ENCODE measurements at regions not wholly inside any gene's neighbourhood (a gene's known extent, or its start where the extent isn't known, plus 50 kb on each side); places are given as distances from the start of the nearest gene placed in this dataset.

GRCh38 chr9:81320909-81321482 lies 368.4 kb downstream of the TLE1 start:
- no peak for TF ChIP-seq CTCF (IDR thresholded peaks at IDR 0.05; ENCODE audit: insufficient read depth, low read length, poor library complexity, severe bottlenecking)
- Histone ChIP-seq H3K4me3 (ENCODE audit: low read depth, low read length) (no peak overlapping the region), H3K27me3 (ENCODE audit: control insufficient read depth, insufficient read depth, low read length) (no peaks in the 10 kb centered on the region), H3K36me3 (ENCODE audit: control insufficient read depth, insufficient read depth, low read length) (no peaks in the 10 kb centered on the region)
- DNase-seq (ENCODE audit: low read depth): no peak

- Histone ChIP-seq H3K36me3 (ENCODE audit: control insufficient read depth, insufficient read depth, low read length) (no peaks in the 10 kb centered on the region), H3K4me3 (ENCODE audit: low read depth, low read length) (no peak overlapping the region), H3K27me3 (ENCODE audit: control insufficient read depth, insufficient read depth, low read length) (no peaks in the 10 kb centered on the region)
- TF ChIP-seq CTCF (IDR thresholded peaks at IDR 0.05; ENCODE audit: insufficient read depth, low read length, poor library complexity, severe bottlenecking): no peak
- peak; percentile 60 for DNase-seq (ENCODE audit: low read depth)
Measured at GRCh38 chr9:81318571-81318970, 370.8 kb downstream of the TLE1 start.

GRCh38 chr9:81317939-81318338 lies 371.4 kb downstream of the TLE1 start:
- Histone ChIP-seq H3K27me3 (ENCODE audit: control insufficient read depth, insufficient read depth, low read length) (no peaks in the 10 kb centered on the region), H3K36me3 (ENCODE audit: control insufficient read depth, insufficient read depth, low read length) (no peaks in the 10 kb centered on the region), H3K4me3 (ENCODE audit: low read depth, low read length) (no peak overlapping the region)
- DNase-seq (ENCODE audit: low read depth): no peak
- TF ChIP-seq CTCF (IDR thresholded peaks at IDR 0.05; ENCODE audit: insufficient read depth, low read length, poor library complexity, severe bottlenecking): no peak

GRCh38 chr9:81317223-81317622 lies 372.1 kb downstream of the TLE1 start:
- DNase-seq (ENCODE audit: low read depth): no peak
- Histone ChIP-seq H3K27me3 (ENCODE audit: control insufficient read depth, insufficient read depth, low read length) (no peaks in the 10 kb centered on the region), H3K36me3 (ENCODE audit: control insufficient read depth, insufficient read depth, low read length) (no peaks in the 10 kb centered on the region), H3K4me3 (ENCODE audit: low read depth, low read length) (no peak overlapping the region)
- no peak for TF ChIP-seq CTCF (IDR thresholded peaks at IDR 0.05; ENCODE audit: insufficient read depth, low read length, poor library complexity, severe bottlenecking)

- H3K4me3 ChIP-seq (ENCODE audit: low read depth, low read length): no peak overlapping the region
- no peak for DNase-seq (ENCODE audit: low read depth)
- no peak for TF ChIP-seq CTCF (IDR thresholded peaks at IDR 0.05; ENCODE audit: insufficient read depth, low read length, poor library complexity, severe bottlenecking)
- H3K27me3 ChIP-seq (ENCODE audit: control insufficient read depth, insufficient read depth, low read length): no peaks in the 10 kb centered on the region
- no peaks in the 10 kb centered on the region for H3K36me3 ChIP-seq (ENCODE audit: control insufficient read depth, insufficient read depth, low read length)
Measured at GRCh38 chr9:81314490-81314889, 374.9 kb downstream of the TLE1 start.

- Histone ChIP-seq H3K27me3 (ENCODE audit: control insufficient read depth, insufficient read depth, low read length) (no peaks in the 10 kb centered on the region), H3K4me3 (ENCODE audit: low read depth, low read length) (no peak overlapping the region), H3K36me3 (ENCODE audit: control insufficient read depth, insufficient read depth, low read length) (no peaks in the 10 kb centered on the region)
- no peak for DNase-seq (ENCODE audit: low read depth)
- TF ChIP-seq CTCF (IDR thresholded peaks at IDR 0.05; ENCODE audit: insufficient read depth, low read length, poor library complexity, severe bottlenecking): no peak
Measured at GRCh38 chr9:81313877-81314276, 375.5 kb downstream of the TLE1 start.

Measured in kidney epithelial cell (primary cell).